ENCODE measurements at regions not wholly inside any gene's neighbourhood (a gene's known extent, or its start where the extent isn't known, plus 50 kb on each side); places are given as distances from the start of the nearest gene placed in this dataset.
"Not testable (repeated sequence)": the region's sequence is repeated elsewhere in the genome, so short reads cannot be mapped to it uniquely, and the experiment has no call there.

- no peak for DNase-seq
Measured at GRCh38 chr1:29767769-29768425, 531.6 kb downstream of the PTPRU start.

DNA sequence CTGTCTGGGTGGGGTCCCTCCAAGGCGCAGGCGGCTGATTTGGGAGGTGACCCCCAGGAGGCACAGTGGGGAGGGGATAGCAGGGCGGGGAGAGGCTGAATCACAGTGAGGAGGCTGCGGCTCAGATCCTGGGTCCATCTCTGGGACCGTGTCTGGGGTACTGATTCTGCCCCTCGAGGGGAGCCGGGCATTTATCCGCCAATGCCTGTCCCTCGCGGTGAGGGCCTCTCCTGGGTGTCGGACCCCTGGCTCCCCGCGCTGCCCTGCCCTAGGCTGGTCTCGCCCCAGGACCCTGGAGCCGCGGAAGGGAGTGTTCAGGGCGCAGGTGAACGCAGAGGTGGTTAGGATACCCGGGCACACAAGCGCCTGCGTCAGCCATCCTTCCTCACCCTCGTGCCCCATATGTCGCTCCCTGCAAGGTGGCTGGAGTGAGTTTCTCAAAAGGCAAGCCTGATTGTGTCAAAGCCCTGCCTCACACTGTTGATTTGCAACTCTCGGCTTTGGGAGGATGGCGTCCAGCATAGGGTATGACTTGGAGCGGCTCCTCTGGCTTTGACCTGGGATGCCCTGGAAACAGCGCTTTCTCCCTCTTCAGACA is 530.9 kb downstream of the PTPRU start:
- no peak for DNase-seq

DNA sequence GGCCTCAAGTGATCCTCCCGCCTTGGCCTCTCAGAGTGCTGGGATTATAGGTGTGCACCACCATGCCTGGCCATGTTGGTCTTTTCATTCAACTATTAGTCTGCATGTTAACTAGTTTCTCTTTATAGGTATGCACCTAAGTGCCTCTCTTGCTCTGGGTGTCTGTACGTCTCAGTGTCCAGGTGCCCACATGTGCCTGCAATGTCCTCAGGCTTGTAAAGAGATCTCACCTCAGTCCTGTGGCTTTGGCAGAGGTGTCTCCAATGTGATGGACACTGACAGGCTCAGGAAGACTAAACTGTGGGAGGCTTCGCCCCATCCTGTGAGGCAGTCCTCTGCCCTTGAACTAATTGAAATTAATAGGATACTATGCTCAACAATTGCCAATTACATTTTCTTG is 526.3 kb downstream of the PTPRU start:
- no peak for DNase-seq

DNA sequence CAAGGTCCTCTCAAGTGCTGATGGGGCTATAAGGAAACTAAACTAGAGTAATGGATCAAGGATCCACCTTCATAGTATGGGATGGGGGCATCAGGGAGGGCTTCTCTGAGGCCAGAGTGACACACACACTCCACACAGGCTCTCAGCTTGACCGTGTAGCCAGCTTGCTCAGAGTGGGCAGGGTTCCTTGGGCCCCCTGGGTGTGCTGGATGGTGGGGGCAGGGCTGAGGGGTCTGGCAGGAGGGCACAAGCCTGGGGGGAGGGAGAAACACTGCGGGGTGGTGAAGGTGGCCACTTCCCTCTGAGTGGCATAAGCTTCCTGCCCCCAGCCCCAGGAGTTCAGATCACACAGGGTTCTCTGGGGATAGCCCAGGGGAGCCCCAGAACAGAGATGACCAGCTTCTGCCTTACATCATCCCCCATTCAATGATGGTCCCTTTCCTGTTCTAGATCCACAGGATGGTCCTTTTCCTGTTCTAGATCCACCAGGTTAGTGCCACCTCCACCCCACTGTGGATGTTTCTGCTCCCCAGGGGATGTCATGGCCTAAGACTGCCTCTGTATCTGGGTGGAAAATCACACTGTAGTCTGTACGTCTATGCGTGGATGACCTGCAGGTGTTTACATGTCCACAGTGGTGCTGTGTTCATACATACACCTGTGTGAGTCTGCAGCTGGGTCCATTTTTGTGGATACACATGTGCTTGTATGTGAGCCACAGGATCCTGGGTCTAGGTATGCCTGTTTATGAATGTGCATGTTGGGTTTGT is 525.0 kb downstream of the PTPRU start:
- DNase-seq: no peak

DNA sequence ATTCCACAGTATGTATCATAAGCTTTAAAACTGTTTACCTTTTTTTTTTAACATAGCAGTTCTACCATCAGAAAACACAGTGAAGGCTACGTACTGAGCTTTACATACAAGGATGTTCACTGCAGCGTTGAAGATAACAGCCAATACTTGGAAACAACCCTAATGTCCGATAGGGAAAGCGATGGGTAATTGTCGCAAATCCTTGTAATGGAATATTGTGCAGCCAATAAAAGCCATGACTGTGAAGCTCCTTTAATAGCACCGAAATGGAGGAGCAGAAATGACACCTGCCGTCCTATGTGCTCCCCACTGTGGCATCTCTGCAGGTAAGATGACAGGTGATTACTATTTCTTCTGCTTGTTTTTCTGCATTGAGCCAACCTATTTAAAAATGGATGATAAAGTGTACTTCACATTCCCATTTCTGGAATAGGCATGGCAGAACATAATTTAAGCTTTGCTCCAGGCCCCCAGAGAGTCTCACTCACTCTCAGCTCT is 523.8 kb downstream of the PTPRU start:
- no peak for DNase-seq

DNA sequence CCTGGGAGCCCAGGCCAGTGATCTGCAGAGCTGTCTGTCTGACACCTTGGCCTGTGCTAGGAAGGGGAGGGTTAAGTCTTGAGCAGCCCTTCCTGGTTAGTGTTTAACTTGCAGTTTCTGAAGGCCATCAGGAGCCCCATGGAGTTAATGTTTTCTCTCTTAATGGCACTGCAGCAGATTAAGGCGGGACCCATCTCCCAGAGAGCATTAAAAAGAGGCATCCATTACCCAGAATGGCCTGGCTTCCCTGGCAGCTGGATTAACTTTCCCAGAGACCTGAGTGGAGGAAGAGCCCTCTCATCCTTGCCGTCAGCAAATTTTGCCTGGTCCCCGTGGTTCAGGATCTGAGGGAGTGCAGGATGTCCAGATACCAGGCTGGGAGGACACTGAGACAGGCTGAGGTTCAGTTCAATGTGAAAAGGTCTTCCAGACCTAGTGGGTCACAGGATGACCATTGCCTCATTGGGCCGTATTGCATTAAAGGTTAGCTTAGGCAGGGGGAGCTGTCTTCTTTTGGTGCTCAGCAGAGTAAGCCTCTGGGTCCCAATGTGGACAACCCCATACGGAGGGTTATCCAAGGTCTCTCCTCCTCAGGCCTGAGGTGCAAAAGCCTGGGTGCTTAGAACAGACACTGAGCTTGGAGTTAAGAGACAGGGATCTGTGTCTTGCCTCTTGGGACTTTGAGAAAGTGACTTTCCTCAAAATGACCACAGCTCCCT is 522.6 kb downstream of the PTPRU start:
- no peak for DNase-seq

GRCh38 chr1:29757866-29758780 is 521.8 kb downstream of the PTPRU start:
- DNase-seq: no peak

DNA sequence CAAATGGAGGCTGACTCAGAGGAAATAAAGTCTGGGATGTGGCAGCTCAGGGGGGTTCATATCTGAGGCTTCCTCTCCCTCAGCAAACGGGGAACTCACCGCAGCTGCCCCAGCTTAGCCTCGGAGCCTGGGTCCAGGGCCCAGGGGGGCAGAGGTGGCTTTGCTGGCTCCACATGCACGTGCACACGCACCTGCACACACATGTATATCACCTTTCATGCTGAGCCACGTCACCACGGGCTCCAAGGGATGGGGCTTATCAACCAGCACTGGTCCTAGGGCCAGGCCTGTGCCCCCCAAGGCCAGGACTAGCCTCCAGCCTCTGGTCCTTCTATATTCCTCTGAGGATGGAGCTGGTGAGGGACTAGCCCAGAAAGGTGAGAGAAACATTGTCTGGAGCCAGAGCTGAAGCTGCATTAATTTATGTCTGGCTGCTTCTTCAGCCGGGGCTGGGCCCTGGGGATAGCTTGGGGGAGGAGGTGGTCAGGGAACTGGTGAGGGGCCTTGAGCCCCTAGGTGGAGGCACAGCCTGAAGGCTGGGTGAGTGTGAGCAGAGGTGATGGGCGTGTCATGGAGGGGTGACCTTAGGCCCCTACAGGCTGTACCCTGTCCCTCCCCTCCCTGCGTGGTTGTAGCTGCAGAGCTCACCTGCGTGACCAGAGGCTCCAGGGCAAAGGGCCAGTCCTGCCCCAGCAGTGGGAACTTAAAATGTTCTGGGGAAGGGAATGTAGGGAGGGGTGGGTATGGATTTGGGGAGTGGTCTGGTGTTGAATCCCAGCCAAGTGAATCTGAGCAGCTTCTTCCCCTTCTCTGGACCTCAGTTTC is 520.8 kb downstream of the PTPRU start:
- no peak for DNase-seq

- DNase-seq: no peak
Measured at GRCh38 chr1:29756498-29756897, 520.2 kb downstream of the PTPRU start.

DNA sequence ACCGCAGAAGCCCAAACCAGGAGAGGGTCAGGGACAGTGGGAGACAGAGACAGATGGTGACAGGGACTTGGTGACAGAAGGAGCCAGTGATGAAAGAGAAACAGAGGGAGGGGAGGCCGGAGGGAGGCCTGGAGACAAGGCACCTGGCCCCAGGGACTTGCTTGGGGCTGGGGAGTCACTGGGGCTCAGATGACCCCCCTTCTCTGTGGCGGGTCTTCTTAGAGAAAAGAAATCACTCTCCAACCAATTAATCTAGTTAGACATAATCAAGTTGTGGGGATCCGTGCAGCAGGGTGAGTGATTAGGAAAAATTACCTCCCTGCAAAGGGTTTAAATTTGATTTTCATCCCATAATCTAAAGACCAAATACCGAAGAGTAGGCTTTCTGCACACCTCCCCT is 519.8 kb downstream of the PTPRU start:
- no peak for DNase-seq

DNA sequence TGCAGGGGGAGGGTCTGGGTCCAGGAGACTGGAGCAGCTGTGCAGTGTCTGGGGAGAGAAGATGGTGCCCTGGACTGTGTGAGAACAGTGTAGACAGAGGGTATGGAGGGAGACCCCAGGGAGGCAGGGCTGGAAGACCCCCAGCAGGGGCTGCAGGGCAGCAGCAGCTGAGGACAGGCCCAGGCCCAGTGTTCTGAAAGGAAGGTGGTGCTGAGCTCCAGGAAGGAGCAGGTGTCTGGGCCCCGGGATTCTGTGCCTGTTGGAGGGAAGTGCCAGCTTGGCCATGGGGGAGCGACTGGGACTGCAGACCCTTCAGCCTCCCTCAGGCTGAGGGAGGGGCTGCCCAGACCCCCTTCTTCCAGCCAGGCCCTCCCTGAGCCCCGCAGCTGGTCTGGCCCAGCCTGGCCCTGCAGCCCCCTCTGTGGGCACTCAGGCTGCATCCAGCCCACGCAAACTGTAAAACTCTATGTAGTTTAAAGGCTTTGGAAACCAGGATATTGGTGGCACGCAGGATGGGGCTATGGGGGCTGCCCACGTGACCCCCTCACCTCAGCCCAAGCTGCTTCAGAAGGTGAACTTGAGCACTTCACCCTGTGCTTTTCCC is 519.2 kb downstream of the PTPRU start:
- not testable (repeated sequence) for DNase-seq

DNA sequence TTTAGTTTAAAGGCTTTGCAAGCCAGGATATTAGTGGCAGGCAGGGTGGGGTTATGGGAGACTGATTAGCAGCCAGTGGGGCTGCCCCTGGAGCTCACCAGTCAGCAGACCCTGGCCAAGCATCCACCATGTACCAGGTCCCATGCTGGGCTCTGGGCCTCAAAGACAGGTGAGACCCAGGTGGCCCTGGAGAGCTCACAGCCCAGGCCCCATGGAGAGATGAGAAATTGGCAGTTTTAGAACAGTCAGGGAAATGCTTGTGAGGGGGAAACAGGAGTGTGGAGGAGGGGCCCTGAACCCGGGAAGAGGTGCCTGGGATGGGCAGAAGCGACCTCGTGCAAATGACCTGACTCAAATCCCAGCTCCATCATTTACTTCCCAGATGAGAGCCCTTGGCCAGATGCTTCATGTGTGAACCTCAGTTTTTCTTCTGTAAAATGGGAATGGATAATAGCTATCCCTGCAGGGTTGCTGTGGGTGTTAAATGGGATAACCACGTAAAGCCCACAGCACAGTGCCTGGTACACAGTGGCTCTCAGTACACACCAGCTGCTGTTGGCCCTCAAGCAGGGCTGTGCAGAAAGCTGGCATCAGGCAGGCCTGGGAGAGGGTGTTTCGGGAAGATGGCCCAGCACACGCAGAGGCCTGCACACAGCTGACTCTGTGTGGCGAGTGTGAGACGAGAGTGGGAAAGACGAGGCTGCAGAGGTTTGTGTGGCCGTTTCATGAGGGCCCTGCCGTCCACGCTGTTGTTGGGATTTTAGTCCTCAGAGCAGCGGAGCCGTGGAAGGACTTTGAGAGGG is 518.5 kb downstream of the PTPRU start:
- DNase-seq: no peak

GRCh38 chr1:29753771-29754572 is 517.6 kb downstream of the PTPRU start:
- no peak for DNase-seq

- no peak for DNase-seq
Measured at GRCh38 chr1:29753244-29753643, 516.9 kb downstream of the PTPRU start.

- DNase-seq: no peak
Measured at GRCh38 chr1:29752141-29752540, 515.8 kb downstream of the PTPRU start.

GRCh38 chr1:29749024-29749945 is 513.0 kb downstream of the PTPRU start:
- DNase-seq: no peak

DNA sequence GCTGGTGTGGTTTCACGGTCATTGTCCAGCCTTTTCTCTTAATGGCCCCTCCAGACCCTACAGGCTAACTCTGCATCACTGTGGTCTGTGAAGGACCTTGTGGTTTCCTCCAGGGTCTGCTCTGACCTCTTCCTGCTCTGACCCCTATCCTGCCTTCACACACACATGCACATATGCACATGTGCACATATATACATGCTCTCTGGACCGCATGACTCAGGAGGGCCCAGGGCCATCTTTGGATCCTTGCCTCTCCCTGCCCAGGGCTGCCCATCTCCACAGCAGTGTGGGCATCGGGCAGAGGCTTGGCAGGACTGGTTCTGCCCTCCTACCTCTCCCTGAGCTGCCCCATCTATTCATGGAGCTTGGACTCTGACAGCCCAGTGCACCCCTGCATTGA is 510.9 kb downstream of the PTPRU start:
- no peak for DNase-seq

- no peak for DNase-seq
Measured at GRCh38 chr1:29746076-29746665, 509.8 kb downstream of the PTPRU start.

All from activated T-cell treated with anti-CD3 and anti-CD28 coated beads, Interleukin-2, amount 50 U/mL, for 48 hours (primary cell).